ENCODE measurements at regions not wholly inside any gene's neighbourhood (a gene's known extent, or its start where the extent isn't known, plus 50 kb on each side); places are given as distances from the start of the nearest gene placed in this dataset. TPM values are rescaled to one million over a fixed set of nuclear protein-coding genes. Genes with fewer than 3 reads are reported as not detected.

DNA sequence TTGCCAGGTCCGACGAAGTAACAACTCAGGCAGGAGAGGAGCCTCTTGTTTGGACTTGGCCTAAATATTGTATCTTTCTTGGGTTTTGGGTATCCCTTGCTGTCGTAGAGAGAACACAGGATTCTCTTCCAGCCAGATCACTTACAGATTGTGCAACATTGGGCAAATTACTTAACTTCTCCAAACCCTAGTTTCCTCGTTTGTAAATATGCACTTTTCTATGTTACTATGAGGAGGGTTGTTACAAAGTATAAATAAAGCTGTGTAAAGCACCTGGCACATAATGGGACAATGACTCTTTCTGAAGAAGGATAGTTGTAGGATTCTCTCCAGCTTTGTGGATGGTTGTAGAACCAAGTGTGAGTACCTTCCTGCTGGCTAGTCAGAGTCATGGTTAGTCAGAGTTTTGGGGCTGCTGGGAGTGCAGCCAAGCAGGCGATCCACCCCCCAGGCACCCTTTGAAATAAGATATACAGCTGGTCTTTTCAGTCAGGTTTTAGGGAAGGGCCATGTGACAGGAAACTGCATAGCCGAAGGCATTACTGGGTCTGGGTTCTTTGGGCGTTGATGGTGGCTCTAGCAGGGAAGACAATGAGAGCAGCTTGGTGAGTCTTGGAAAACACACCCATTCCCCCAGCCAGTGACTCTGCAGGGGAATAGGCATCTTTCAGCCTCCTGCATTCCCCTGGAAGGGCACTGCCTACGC, 49.9 kb upstream of the GDNF start:
- H3K36me3 ChIP-seq (replicated peaks in 1 of 2; ENCODE audit: insufficient read depth in 1 of 2, low read depth in 2 of 2): no peaks in the 10 kb centered on the region
- H3K27me3 ChIP-seq: no peaks in the 10 kb centered on the region
- 59 to 71% methylated on average over 8 of the region's 8 CpGs for WGBS, 2 donors
- H3K4me1 ChIP-seq: no peaks in the 10 kb centered on the region
- no peak overlapping the region for H3K4me3 ChIP-seq
- no peak for ATAC-seq
- H3K9me3 ChIP-seq: no peaks in the 10 kb centered on the region
- no peak overlapping the region for H3K27ac ChIP-seq
- intact Hi-C loops (cut with DNase I): no loop called here
- no peak for TF ChIP-seq CTCF (IDR thresholded peaks at IDR 0.05)
- no peak for TF ChIP-seq POLR2A (IDR thresholded peaks at IDR 0.05)
- DNase-seq: no peak

Small RNAs in the stretch of these regions (small RNA-seq; reads per million reads assigned to genes)
- gene LINC02110: not detected

Data from body of pancreas (tissue), 4 donors.